ENCODE measurements at regions not wholly inside any gene's neighbourhood (a gene's known extent, or its start where the extent isn't known, plus 50 kb on each side); places are given as distances from the start of the nearest gene placed in this dataset.

- H3K36me3 ChIP-seq, result no peaks in the 10 kb centered on the region
- no peaks in the 10 kb centered on the region for H3K27me3 ChIP-seq
- H3K27ac ChIP-seq, result no peak overlapping the region
- no peak overlapping the region for H3K4me3 ChIP-seq
- TF ChIP-seq CTCF (IDR thresholded peaks at IDR 0.05), result no peak
- DNase-seq (peak in 1 of 2 donors; percentile 9), ATAC-seq (no peak)
- intact Hi-C loops (cut with DNase I), result no loop called here
- peaks cover 0 to 37% (median 0%) of the 10 kb centered on the region in 11 donors for H3K9me3 ChIP-seq
- no peaks in the 10 kb centered on the region for H3K4me1 ChIP-seq
- WGBS, 2 donors, result 92 to 93% methylated on average over 37 of the region's 37 CpGs
Measured at GRCh38 chr13:68984688-68985319, 1122.8 kb upstream of the ATXN8OS start.

GRCh38 chr13:68982961-68983619 is 1124.5 kb upstream of the ATXN8OS start:
- Histone ChIP-seq H3K27ac (no peak overlapping the region), H3K4me1 (no peaks in the 10 kb centered on the region), H3K4me3 (no peak overlapping the region), H3K36me3 (no peaks in the 10 kb centered on the region), H3K9me3 (peaks cover 0 to 35% (median 0%) of the 10 kb centered on the region in 11 donors), H3K27me3 (no peaks in the 10 kb centered on the region)
- no peak for TF ChIP-seq CTCF (IDR thresholded peaks at IDR 0.05)
- DNase-seq (no peak), ATAC-seq (no peak)
- intact Hi-C loops (cut with DNase I), result no loop called here
- 84 to 85% methylated on average over 12 of the region's 12 CpGs for WGBS, 2 donors

GRCh38 chr13:68976287-68976686 is 1131.3 kb upstream of the ATXN8OS start:
- Histone ChIP-seq H3K4me3 (no peak overlapping the region), H3K27me3 (no peaks in the 10 kb centered on the region), H3K27ac (no peak overlapping the region), H3K9me3 (no peaks in the 10 kb centered on the region), H3K36me3 (no peaks in the 10 kb centered on the region), H3K4me1 (no peaks in the 10 kb centered on the region)
- no peak for TF ChIP-seq CTCF (IDR thresholded peaks at IDR 0.05)
- WGBS, 2 donors, result 80 to 81% methylated on average over 2 of the region's 2 CpGs
- no peak for DNase-seq
- ATAC-seq, result no peak
- intact Hi-C loops (cut with DNase I), result no loop called here

GRCh38 chr13:68970532-68970931 is 1137.1 kb upstream of the ATXN8OS start:
- H3K9me3 ChIP-seq, result no peaks in the 10 kb centered on the region
- no peak for TF ChIP-seq CTCF (IDR thresholded peaks at IDR 0.05)
- intact Hi-C loops (cut with DNase I), result no loop called here

More at GRCh38 chr13:68970532-68970931, 1137.1 kb upstream of the ATXN8OS start:
- Histone ChIP-seq H3K27me3 (no peaks in the 10 kb centered on the region), H3K27ac (no peak overlapping the region), H3K4me1 (no peaks in the 10 kb centered on the region), H3K36me3 (no peaks in the 10 kb centered on the region), H3K4me3 (no peak overlapping the region)
- ATAC-seq, result no peak
- no peak for DNase-seq

Measured in heart right ventricle (tissue), 16 donors.